Right atrium auricular region (tissue), 2 donors: ENCODE measurements at regions not wholly inside any gene's neighbourhood (a gene's known extent, or its start where the extent isn't known, plus 50 kb on each side); places are given as distances from the start of the nearest gene placed in this dataset.

ENCODE experiments used
- DNase-seq: peaks from one replicate; pipeline ENCODE4 v3.0.0-alpha.2; 2019; ENCODE audit warnings: low spot score
- H3K27ac ChIP-seq, 2 donors: fragments of 200-600 bp; sonication (generic); 1 replicate in 1 of 2; 2 replicates in 1 of 2; pipeline ENCODE4 v1.5.1; 2016 to 2019
- H3K27me3 ChIP-seq, 2 donors: fragments of 200-600 bp; sonication (generic); one replicate each; pipeline versions ENCODE4 v1.5.1 to v1.6.0; 2017 to 2019
- H3K36me3 ChIP-seq: fragments of 200-600 bp; sonication (generic); one replicate; pipeline ENCODE4 v1.5.1; 2016
- H3K4me1 ChIP-seq, 2 donors: fragments of 200-600 bp; sonication (generic); one replicate each; pipeline versions ENCODE4 v1.5.1 to v1.6.0; 2017 to 2019
- H3K4me3 ChIP-seq, 2 donors: fragments of 200-600 bp; sonication (generic); 1 replicate in 1 of 2; 2 replicates in 1 of 2; pipeline ENCODE4 v1.5.1; 2017 to 2019; ENCODE audit warnings: mild to moderate bottlenecking in 1 of 2, moderate library complexity in 1 of 2
- H3K9me3 ChIP-seq, 2 donors: fragments of 200-600 bp; sonication (generic); one replicate each; pipeline ENCODE4 v1.5.1; 2019
- CTCF ChIP-seq, 2 donors: fragments of 200-600 bp; sonication (generic); IDR thresholded peaks; one replicate each; pipeline ENCODE4 v1.5.1; 2019; ENCODE audit warnings: antibody characterized with exemption in 2 of 2

- H3K4me1 ChIP-seq: no peaks in the 10 kb centered on the region
- TF ChIP-seq CTCF (IDR thresholded peaks at IDR 0.05): no peak
- no peak for DNase-seq
- H3K36me3 ChIP-seq: no peaks in the 10 kb centered on the region
- peaks cover 0 to 7% of the 10 kb centered on the region in 2 donors for H3K9me3 ChIP-seq
- no peaks in the 10 kb centered on the region for H3K27me3 ChIP-seq
- H3K4me3 ChIP-seq: no peak overlapping the region
- H3K27ac ChIP-seq: no peak overlapping the region
Observed at GRCh38 chr9:29730163-29730562, 2156.9 kb upstream of the C9orf72 start.

DNA sequence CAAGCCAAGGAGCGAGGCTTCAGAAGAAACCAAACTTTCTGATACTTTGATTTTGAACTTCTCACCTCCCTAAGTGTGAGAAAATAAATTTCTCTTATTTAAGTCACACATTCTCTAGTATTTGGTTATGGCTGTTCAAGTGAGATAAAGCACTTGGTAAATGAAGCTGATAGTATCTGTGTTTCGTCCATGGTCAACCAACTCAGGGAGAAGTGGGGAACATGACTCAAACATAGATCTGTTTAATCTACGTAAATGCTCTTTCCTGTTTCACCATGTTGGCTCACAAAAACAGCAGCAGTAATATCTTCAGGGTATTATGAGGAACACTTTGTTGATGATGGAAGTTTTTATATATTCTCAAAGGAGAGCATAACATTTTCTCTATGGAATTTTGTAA is 2167.2 kb upstream of the C9orf72 start:
- Histone ChIP-seq H3K4me1 (no peaks in the 10 kb centered on the region), H3K9me3 (no peaks in the 10 kb centered on the region), H3K27me3 (no peaks in the 10 kb centered on the region), H3K27ac (no peak overlapping the region), H3K36me3 (no peaks in the 10 kb centered on the region), H3K4me3 (no peak overlapping the region)
- TF ChIP-seq CTCF (IDR thresholded peaks at IDR 0.05): no peak
- DNase-seq: no peak

- DNase-seq: no peak
- Histone ChIP-seq H3K4me1 (no peaks in the 10 kb centered on the region), H3K27ac (no peak overlapping the region), H3K9me3 (no peaks in the 10 kb centered on the region), H3K27me3 (no peaks in the 10 kb centered on the region), H3K4me3 (no peak overlapping the region), H3K36me3 (no peaks in the 10 kb centered on the region)
- TF ChIP-seq CTCF (IDR thresholded peaks at IDR 0.05): no peak
Observed at GRCh38 chr9:29741169-29741568, 2167.9 kb upstream of the C9orf72 start.

GRCh38 chr9:29750062-29750461 is 2176.8 kb upstream of the C9orf72 start:
- Histone ChIP-seq H3K27me3 (no peaks in the 10 kb centered on the region), H3K36me3 (no peaks in the 10 kb centered on the region), H3K9me3 (no peaks in the 10 kb centered on the region), H3K4me1 (no peaks in the 10 kb centered on the region), H3K27ac (no peak overlapping the region), H3K4me3 (no peak overlapping the region)
- DNase-seq: no peak
- no peak for TF ChIP-seq CTCF (IDR thresholded peaks at IDR 0.05)

DNA sequence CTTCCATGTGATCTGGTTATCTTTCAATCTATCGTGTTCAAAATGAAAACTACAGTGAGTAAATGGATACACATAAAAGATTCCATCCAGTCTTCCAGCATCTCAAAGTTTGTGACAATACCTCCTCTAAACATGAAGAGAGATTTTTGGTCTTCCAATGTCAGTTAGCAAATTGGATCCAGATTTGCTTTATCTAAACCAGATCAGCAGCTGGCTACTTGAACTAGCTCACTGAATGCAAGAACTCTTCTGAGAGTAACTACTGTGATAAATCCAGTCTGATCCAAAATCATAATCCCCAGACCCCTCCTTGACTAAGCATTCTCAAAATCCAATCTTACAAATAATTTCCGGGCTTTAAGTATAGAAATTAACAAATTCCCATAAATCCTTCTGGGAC is 2177.9 kb upstream of the C9orf72 start:
- Histone ChIP-seq H3K27ac (no peak overlapping the region), H3K27me3 (no peaks in the 10 kb centered on the region), H3K9me3 (no peaks in the 10 kb centered on the region), H3K4me3 (no peak overlapping the region), H3K4me1 (no peaks in the 10 kb centered on the region), H3K36me3 (no peaks in the 10 kb centered on the region)
- DNase-seq: no peak
- TF ChIP-seq CTCF (IDR thresholded peaks at IDR 0.05): no peak

- Histone ChIP-seq H3K4me3 (no peak overlapping the region), H3K27ac (no peak overlapping the region), H3K27me3 (no peaks in the 10 kb centered on the region), H3K4me1 (no peaks in the 10 kb centered on the region), H3K9me3 (no peaks in the 10 kb centered on the region), H3K36me3 (no peaks in the 10 kb centered on the region)
- no peak for DNase-seq
- no peak for TF ChIP-seq CTCF (IDR thresholded peaks at IDR 0.05)
Observed at GRCh38 chr9:29753638-29754037, 2180.4 kb upstream of the C9orf72 start.
